Liver (tissue), 3 donors: ENCODE measurements at regions not wholly inside any gene's neighbourhood (a gene's known extent, or its start where the extent isn't known, plus 50 kb on each side); places are given as distances from the start of the nearest gene placed in this dataset.

Source experiments
- EGR1 ChIP-seq, 2 donors: IDR thresholded peaks; 2 replicates each; pipeline ENCODE4 v1.6.1; 2016 to 2018; ENCODE audit warnings: antibody characterized with exemption in 2 of 2, low read depth in 2 of 2
- JUND ChIP-seq, 2 donors: IDR thresholded peaks; 2 replicates each; pipeline ENCODE4 v1.6.1; 2016; ENCODE audit warnings: antibody characterized with exemption in 2 of 2
- RAD21 ChIP-seq, 2 donors: IDR thresholded peaks; 2 replicates each; pipeline ENCODE4 v1.6.1; 2016; ENCODE audit warnings: antibody characterized with exemption in 2 of 2, mild to moderate bottlenecking in 2 of 2
- REST ChIP-seq: IDR thresholded peaks from 2 replicates; pipeline ENCODE4 v1.6.1; 2016; ENCODE audit warnings: antibody characterized with exemption, mild to moderate bottlenecking
- RXRA ChIP-seq, 2 donors: IDR thresholded peaks; 2 replicates each; pipeline ENCODE4 v1.6.1; 2017 to 2018; ENCODE audit warnings: antibody characterized with exemption in 2 of 2, mild to moderate bottlenecking in 1 of 2
- SP1 ChIP-seq: IDR thresholded peaks from 2 replicates; pipeline ENCODE4 v1.6.1; 2018; ENCODE audit warnings: antibody characterized with exemption, mild to moderate bottlenecking
- TAF1 ChIP-seq: conservative IDR thresholded peaks from 2 replicates; pipeline ENCODE4 v1.6.1; 2016; ENCODE audit warnings: antibody characterized with exemption, mild to moderate bottlenecking
- YY1 ChIP-seq: IDR thresholded peaks from 2 replicates; pipeline ENCODE4 v1.6.1; 2016; ENCODE audit warnings: antibody characterized with exemption, mild to moderate bottlenecking
- TF ChIP-seq, protein P1 (sequence below): IDR thresholded peaks from 2 replicates; pipeline ENCODE4 v1.6.1; 2016; ENCODE audit warnings: antibody characterized with exemption
- TF ChIP-seq, protein P2 (sequence below): fragments of 150-350 bp; IDR thresholded peaks from 2 replicates; pipeline ENCODE4 v1.5.1; 2017; ENCODE audit warnings: improper control_type of control experiment, low read depth, low read length; ENCODE audit not compliant: missing input control
- TF ChIP-seq, protein P3 (sequence below): IDR thresholded peaks from 2 replicates; pipeline ENCODE4 v1.6.1; 2016; ENCODE audit warnings: antibody characterized with exemption
- TF ChIP-seq, protein P4 (sequence below): IDR thresholded peaks from 2 replicates; pipeline ENCODE4 v1.6.1; 2016; ENCODE audit warnings: antibody characterized with exemption
- donor health status: healthy.
- donor health status: healthy.

DNA sequence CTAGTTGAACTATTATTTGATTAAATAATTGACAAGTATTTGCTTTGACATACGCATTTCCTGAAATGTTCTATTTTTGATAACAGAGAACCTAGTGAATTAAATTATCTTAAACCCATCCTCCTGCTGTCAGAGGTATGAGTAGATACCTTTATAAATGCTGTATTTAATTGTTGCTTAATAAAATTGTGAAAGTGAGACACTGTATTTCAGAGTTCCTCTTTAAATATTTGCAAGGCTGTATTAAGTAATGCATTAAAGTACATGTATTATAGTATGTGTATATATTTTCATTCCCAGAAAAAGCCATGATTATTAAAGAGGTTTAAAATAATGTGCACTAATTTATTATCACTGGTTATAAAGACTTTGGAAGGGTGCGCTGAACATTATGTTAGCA, 483.8 kb downstream of the TFAP2B start:
- TF ChIP-seq, protein P1, sequence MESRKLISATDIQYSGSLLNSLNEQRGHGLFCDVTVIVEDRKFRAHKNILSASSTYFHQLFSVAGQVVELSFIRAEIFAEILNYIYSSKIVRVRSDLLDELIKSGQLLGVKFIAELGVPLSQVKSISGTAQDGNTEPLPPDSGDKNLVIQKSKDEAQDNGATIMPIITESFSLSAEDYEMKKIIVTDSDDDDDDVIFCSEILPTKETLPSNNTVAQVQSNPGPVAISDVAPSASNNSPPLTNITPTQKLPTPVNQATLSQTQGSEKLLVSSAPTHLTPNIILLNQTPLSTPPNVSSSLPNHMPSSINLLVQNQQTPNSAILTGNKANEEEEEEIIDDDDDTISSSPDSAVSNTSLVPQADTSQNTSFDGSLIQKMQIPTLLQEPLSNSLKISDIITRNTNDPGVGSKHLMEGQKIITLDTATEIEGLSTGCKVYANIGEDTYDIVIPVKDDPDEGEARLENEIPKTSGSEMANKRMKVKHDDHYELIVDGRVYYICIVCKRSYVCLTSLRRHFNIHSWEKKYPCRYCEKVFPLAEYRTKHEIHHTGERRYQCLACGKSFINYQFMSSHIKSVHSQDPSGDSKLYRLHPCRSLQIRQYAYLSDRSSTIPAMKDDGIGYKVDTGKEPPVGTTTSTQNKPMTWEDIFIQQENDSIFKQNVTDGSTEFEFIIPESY: no peak
- TF ChIP-seq SP1 (no peak), EGR1 (IDR thresholded peaks at IDR 0.05; ENCODE audit: low read depth in 2 of 2) (no peak), JUND (IDR thresholded peaks at IDR 0.05) (no peak), RAD21 (IDR thresholded peaks at IDR 0.05) (no peak), TAF1 (no peak), REST (no peak), YY1 (no peak), RXRA (IDR thresholded peaks at IDR 0.05) (no peak)
- TF ChIP-seq, protein P2, sequence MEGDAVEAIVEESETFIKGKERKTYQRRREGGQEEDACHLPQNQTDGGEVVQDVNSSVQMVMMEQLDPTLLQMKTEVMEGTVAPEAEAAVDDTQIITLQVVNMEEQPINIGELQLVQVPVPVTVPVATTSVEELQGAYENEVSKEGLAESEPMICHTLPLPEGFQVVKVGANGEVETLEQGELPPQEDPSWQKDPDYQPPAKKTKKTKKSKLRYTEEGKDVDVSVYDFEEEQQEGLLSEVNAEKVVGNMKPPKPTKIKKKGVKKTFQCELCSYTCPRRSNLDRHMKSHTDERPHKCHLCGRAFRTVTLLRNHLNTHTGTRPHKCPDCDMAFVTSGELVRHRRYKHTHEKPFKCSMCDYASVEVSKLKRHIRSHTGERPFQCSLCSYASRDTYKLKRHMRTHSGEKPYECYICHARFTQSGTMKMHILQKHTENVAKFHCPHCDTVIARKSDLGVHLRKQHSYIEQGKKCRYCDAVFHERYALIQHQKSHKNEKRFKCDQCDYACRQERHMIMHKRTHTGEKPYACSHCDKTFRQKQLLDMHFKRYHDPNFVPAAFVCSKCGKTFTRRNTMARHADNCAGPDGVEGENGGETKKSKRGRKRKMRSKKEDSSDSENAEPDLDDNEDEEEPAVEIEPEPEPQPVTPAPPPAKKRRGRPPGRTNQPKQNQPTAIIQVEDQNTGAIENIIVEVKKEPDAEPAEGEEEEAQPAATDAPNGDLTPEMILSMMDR: no peak
- TF ChIP-seq, protein P3, sequence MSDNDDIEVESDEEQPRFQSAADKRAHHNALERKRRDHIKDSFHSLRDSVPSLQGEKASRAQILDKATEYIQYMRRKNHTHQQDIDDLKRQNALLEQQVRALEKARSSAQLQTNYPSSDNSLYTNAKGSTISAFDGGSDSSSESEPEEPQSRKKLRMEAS: no peak
- TF ChIP-seq, protein P4, sequence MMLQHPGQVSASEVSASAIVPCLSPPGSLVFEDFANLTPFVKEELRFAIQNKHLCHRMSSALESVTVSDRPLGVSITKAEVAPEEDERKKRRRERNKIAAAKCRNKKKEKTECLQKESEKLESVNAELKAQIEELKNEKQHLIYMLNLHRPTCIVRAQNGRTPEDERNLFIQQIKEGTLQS: no peak
